Activated CD4-positive, alpha-beta T cell treated with anti-CD3 and anti-CD28 coated beads, Interleukin-10, Interleukin-2, amounts not matched to agents 100 ng/mL and 50 ng/mL, durations not matched to agents 16 hours and 8 hours (primary cell): ENCODE measurements at regions not wholly inside any gene's neighbourhood (a gene's known extent, or its start where the extent isn't known, plus 50 kb on each side); places are given as distances from the start of the nearest gene placed in this dataset.
"Not testable (repeated sequence)": the region's sequence is repeated elsewhere in the genome, so short reads cannot be mapped to it uniquely, and the experiment has no call there.

ENCODE experiments used
- DNase-seq: peaks from one replicate; pipeline ENCODE4 v3.0.0-alpha.2; 2020

DNA sequence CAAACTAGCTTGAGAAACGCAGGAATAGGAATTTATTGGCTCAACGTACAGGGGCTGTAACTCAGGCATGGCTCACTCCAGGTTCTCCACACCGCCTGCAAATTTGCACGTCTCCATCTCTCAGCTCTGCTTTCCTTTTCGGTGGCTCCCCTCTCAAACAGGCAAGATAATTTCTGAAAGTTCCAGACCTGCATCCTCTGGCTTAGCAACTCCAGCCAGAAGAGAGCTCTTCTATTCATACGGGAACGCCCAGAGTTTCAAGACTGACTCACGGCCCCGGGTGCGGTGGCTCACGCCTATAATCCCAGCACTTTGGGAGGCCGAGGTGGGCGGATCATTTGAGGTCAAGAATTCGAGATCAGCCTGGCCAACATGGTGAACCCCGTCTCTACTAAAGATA, 139.7 kb upstream of the BNIP2 start:
- DNase-seq, result no peak

DNA sequence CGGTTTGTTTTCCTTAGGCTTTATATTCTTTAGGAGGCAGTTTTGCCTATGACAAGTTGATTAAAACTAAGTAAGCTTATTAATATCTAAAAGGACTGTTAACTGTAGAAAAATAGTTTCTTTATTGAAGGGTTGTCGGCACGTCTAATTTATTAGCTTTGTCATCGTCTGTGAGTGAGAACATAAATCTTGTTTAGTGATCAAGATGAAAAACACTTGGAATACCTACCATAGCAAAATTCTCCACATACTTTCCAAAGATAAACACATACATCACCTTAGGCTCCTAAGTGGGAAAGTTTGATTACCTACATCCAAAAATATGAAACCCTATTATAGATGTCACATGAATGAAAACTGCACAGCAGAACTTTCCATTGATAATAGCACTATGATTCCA, 139.1 kb upstream of the BNIP2 start:
- no peak for DNase-seq

DNA sequence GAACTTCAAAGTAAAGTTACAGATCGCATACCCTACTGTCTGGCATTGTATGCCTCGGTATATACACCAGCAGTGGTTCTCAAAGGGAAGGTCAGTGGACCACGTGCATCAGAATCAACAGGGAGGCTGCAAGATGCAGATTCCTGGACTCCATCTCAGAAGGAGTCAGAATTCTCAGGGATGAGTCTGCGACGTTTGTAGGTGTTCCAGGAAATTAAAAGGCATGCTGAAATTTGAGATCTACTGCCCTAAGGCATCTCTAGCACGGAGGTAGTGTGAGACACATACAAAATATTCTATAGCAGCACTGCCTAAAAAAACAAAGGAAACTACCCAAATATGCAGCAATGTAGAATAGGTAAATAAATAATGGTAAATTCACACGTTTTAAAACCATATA, 136.8 kb upstream of the BNIP2 start:
- no peak for DNase-seq

DNA sequence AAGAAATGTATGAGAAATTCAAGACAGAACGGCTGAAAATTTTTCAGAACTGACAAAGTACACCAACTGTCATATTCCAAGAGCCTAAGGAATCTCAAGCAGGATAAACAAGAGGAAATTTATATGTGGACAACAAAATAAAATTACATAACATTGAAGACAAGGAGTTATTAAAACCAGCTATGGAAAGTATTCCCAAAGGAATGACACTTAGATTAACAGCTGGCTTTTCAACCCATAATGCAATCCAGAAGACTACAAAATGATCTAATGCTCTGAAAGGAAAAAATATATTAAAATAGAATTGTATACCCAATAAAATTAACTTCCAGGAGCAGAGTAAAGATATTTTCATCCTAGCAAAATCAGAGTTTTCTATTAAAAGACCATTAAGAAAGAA, 132.2 kb upstream of the BNIP2 start:
- no peak for DNase-seq

DNA sequence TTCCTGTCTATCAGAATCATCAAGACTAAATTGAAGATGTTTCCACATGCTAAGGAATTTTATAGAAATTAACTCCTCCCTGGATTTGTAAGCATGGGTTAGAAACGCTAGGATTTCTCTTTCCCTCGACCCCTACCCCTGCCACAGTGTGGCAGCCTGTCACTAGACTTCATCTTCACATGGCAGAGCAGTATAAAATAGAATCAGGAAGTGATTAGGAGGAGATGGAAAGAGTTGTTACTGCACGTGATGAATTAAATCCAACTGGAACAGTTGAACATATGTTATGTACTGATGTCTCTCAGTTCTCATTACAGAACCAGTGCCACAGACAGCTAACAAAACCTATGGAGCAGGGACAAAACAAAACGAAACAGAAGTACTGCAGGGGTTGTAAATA, 130.0 kb upstream of the BNIP2 start:
- DNase-seq, result no peak

DNA sequence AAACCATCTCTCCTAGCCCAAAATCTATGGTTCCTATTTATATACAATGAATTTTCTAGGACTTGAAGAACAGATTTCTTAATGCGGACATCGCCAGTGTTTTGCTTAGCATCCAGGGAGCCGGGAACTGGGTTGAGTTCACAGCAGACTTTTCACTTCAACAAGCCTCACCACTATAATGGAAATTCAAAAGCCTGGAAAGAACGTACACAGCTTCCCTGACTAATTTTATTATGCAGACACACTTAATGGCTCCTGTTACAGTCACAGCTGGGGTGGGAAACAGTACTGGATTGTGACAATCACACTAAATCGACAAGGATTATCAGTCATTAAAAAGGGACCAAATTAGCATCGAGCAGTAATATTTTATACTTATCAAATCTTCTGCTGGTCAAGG, 129.2 kb upstream of the BNIP2 start:
- no peak for DNase-seq

DNA sequence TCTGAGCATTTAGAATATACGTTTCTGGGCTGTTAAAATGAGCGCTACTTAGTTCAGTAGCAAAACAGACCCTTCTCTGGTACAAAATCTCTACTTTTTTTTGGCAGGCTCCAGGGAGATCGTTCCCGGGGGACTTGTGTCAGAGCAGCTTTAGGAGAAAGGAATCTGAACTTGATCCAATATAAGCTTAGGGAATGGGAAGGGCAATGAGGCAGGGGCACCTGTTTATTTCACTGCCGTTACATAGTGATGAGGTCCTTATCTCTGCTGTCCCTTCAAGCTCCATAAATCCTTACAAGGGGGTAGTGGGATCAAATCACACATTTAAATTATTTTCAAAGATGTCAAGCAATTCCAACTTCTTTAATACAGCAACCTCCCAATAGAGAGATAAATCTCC, 128.7 kb upstream of the BNIP2 start:
- DNase-seq, result no peak

DNA sequence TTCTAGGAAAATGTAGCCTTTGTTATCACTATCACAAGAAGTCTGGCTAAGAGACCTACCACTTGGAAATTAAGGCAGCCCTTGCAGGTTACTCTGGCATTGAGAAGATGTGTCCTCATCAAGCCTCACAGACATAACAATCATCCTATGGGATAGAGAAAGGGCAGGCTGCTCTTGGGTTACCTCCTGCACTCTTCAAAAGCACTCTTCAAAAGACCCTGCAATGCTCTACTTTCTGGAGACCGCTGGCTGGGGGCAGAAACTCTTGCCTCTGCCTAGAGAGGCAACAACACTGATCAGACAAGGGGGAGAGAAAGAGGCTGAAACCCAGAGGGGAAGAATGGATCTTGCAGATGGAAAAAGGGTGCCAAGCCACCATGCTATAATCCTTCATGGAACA, 127.9 kb upstream of the BNIP2 start:
- DNase-seq, result no peak

DNA sequence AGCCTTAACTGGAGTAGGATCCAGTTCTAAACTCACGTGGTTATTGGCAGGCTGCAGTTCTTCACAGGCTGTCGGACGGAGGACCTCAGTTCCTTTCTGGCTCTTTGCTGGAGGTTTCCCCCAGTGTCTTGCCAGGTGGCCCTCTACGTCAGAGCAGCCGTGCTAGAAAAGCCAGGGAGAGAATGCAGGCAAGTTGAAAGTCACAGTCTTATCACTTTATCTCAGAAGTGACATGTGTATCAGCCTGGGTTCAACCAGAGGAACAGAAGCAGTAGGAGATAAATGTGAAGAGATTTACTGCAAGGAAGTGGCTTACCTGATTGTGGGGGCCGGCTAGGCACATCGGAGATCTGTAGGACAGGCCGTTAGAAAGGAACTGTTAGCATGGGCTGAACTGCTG, 125.3 kb upstream of the BNIP2 start:
- DNase-seq, result no peak

DNA sequence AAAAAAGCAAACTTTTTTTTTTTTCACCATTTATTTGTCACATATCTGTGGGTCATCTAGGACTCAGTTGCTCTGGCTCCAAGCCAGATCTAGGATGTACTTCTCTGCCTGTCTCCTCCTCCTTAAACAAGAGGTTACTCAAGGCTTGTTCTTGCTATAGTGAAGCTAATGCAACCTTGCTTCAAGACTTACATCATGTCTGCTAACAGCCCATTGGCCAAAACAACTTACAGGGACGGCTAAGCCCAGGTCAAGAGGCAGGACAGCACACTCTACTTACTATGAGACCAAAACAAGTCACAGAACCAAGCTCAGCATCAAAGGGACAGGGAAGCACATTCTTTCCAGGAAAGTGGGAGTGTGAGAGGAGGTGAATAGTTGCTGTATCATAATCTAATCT, 123.8 kb upstream of the BNIP2 start:
- DNase-seq, result no peak

DNA sequence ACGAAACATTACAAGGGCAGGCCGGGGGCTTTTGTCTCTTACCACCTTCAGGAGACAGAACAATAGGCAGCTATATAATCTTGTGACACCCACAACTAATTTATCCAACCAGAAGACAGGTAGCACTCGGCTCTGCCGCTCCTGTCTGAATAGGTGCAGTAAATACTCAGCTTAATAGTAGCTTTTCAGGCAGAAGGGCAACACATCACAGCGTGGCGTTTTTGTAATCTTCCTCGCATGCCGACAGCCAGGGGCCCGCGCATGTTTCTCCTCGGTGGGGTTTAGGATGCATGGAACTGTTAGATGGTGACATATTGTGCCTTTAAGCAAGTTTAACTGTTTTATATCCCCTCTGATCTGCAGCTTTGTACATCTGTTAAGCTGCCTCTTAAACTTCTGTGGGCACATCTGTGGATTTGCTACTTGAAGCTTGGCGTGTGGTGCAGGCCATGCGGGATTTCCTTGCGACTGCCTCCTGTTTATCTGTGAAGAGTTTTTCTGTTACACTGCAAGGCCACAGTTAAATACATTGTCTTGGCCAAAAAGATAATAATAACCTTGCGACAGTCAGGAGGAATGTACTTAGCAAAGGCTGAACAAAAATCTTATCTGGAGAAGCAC, 123.2 kb upstream of the BNIP2 start:
- DNase-seq, result no peak

DNA sequence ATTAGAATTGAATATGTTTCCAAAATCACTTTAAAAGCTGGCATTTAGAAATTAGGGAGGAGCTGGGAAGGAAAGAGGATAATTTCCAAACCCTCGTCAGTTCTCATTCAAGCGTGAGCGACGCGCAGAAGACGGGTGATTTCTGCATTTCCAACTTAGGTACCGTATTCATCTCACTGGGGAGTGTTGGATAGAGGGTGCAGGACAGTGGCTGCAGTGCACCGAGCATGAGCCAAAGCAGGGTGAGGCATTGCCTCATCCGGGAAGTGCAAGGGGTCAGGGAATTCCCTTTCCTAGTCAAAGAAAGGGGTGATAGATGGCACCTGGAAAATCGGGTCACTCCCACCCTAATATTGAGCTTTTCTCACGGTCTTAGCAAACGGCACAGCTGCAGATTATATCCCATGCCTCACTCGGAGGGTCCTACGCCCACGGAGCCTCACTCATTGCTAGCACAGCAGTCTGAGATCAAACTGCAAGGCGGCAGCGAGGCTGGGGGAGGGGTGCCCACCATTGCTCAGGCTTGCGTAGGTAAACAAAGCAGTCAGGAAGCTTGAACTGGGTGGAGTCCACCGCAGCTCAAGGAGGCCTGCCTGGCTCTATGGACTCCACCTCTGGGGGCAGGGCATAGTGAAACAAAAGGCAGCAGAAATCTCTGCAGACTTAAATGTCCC, 114.3 kb upstream of the BNIP2 start:
- peak; percentile 40 for DNase-seq

DNA sequence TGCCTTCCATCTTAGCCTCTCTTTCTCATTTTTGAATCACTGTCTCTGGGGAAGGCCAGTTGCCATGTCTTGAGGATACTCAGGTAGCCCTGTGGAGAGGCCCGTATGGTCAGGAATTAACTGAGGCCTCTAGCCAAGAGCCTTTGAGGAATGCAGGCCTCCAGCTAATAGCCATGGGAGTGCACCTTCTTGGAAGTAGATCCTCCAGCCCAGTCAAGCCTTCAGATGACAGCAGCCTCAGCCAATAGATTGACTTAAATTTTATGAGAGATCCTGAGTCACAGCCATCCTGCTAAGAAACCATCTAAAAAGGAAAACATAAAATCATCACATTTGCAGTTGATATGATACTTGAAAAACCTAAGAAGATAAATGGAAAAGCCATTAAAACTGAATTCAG, 112.5 kb upstream of the BNIP2 start:
- DNase-seq, result no peak

DNA sequence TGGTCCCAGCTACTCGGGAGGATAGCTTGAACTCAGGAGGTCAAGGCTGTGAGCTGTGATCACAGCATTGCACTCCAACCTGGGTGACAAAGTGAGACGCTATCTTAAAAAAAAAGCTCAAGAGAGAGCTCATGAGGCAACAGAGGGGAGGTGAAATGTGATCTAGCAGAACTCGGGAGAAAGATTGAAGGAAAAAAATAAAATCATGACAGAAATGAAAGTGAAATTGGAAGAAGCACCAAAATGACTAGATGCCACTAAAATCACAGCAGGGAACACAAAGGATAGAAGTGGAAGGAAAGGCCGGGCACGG, 109.4 kb upstream of the BNIP2 start:
- DNase-seq, result no peak

DNA sequence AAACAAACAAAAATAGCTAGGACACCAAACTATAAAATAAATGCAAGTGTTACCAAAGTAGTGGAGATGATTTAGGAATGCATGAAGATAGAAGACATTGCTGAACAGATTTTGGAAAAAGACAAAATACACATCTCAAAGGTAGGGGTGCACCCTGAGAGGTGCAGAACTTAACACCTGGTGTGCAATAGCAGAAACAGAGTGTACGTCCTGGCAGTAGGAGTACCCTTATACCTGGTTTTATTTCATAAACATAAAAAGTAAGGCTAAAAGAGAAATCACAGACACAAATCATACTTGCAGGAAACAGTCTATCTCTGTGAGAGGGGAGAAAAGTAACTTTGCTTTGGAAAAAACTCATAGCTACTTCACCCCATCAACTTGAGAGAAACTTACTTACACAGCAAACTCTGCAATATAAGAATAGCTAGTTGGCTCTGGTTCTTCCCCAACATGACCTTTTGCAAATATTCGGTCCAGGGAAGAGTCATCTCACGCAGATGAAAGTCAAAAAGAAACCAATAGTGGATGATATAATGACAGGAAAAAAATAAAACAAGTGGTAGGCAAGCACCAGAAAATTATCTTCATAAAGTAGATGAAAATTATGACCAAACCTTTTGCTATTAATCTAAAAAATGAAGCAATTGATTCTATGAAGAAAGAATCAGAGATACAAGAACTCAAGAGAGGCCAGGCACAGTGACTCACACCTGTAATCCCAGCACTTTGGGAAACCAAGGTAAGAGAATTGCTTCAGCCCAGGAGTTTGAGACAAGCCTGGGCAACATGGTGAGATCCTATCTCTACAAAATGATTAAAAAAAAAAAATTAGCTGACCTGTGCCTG, 108.9 kb upstream of the BNIP2 start:
- DNase-seq, result peak; percentile 64

DNA sequence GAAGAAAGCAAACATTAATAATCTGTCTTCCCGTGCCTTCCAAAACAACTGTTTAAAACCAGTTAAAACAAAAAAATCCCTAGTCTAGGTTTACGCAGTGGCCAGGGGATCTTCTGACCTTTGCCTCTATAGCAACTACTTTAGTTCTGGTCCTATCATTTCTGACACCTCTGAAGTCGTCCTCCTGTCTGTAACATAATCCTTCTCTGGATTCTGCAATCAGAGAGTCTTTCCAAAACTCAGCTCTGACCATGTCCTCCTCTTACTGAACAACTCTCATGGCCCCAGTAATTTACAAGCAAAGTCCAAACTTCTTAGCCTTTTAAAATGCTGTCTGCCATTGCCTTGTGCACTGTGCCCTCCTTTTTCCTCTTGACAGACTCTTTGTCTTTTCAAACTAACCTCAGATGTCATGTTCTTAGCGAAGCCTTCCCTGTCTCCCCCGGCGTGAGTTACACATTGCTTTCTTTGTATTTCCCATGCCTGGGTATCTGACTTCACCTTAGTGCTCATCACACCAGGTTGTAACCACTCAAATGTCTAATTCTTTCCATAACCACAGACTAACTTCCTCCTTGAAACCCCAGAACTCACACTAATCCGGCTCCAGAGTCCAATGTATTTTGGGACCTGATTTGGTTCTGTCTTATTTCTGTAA, 105.2 kb upstream of the BNIP2 start:
- peak; percentile 13 for DNase-seq

DNA sequence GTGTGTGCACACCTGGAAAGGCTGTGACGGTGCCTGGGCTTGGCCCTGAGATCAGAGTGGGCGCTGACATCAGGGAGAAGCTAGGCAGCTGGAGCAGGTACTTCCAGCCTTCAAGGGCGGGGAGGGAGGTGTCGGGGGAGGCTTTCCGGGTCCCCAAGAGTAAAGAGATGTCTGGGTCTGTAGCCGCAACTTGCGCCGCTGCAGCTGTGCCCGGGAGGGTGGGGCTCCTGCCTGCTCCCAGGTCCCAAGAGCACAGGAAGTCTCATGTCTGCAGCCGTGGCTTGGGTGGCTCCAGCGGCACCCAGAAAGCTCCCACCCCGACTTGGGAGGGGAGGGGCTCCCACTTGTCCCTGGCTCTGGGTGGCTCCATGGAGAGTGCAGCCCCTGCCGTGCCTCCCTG, 103.2 kb upstream of the BNIP2 start:
- no peak for DNase-seq

DNA sequence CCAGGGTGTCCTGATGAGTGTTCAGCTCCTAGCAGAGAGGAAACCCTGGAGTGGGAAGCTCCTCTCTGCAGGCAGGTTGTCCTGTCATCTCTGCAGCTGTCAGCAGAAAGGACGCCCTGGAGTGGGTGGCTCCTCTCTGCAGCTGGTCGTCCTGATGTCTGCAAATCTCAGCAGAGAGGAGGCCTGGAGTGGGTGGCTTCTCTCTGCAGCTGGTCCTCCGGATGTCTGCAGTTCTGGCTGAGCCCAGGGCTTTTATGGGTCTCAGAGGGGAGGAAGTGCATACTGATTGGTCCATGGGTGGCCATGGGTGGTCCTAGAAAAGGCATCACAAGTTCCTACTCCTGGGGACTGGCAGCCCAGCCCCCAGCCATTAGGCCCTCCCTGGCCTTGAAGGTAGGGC, 102.6 kb upstream of the BNIP2 start:
- no peak for DNase-seq

DNA sequence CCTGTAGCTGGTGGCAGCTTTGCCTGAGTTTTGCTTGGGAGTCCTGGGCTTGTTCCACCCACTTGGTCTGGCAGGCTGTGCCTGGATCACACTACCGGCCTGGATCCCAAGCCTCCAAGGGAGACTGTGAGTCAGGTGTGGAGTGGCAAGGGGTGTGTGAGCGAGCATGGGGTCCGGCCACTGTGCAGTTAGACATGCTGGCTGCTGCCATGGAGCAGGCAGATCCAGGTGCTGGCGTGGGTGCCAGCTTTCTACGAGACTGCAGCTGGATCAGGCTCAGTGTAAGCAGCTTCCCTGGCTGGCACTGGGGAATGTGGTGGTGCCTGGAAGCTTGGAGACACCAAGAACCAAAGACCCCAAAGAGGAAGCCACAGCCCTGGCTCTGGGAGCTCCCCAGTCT, 102.0 kb upstream of the BNIP2 start:
- no peak for DNase-seq

DNA sequence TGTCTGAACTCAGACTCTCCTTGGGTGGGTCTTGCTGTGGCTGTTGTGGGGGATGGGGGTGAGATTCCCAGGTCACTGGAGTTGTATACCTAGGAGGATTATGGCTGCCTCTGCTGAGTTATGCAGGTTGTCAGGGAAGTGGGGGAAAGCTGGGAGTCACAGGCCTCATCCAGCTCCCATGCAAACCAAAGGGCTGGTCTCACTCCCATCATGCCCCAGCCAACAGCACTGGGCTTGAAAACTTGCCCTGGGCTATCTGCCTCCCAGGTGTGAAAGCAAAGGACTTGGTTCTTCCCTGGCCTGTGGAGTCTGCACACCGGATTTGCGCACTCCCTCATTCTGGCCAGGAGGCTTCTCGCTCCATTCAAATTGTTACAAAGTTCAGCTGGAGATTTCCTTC, 97.3 kb upstream of the BNIP2 start:
- not testable (repeated sequence) for DNase-seq

DNA sequence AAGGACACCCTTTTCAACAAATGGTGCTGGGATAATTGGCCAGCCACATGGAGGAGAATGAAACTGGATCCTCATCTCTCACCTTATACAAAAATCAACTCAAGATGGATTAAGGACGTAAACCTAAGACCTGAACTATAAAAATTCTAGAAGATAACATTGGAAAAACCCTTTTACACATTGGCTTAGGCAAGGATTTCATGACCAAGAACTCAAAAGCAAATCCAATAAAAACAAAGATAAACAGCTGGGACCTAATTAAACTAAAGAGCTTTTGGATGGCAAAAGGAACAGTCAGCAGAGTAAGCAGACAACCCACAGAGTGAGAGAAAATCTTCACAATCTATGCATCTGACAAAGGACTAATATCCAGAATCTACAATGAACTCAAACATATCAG, 96.9 kb upstream of the BNIP2 start:
- not testable (repeated sequence) for DNase-seq

DNA sequence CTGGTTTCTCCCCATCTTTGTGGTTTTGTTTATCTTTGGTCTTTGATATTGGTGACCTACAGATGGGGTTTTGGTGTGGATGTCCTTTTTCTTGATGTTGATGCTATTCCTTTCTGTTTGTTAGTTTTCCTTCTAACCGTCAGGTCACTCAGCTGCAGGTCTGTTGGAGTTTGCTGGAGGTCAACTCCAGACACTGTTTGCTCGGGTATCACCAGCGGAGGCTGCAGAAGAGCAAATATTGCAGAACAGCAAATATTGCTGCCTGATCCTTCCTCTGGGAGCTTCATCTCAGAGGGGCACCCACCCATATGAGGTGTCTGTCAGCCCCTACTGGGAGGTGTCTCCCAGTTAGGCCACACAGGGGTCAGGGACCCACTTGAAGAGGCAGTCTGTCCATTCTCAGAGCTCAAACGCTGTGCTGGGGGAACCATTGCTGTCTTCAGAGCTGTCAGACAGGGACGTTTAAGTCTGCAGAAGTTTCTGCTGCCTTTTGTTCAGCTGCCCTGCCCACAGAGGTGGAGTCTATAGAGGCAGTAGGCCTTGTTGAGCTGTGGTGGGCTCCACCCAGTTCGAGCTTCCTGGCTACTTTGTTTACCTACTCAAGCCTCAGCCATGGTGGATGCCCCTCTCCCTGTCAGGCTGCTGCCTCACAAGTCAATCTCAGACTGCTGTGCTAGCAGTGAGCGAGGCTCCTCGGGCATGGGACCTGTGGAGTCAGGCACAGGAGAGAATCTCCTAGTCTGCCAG, 94.8 kb upstream of the BNIP2 start:
- not testable (repeated sequence) for DNase-seq

DNA sequence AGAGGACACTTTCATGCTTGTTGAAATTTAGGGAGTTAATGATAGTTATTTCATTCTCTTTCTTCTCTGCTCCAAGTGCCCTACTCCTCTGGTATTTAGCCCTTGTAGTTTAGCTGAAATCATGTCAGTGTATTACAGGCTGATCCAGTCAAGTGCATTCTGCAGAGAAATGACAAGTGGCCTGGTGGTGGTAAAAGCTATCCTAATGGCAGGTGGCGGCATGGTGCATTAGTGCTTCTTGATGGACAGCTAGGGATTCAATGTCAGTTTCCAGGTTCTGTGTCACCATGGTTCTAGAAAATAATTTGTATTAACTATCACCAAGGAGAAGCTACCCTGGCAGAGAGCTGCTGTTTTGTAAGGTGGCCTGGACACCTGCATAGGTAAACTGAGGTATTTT, 90.0 kb upstream of the BNIP2 start:
- no peak for DNase-seq
